NCI-H2029 treated with DMSO at 0.1 percent for 48 hours (cell line): ENCODE measurements at regions not wholly inside any gene's neighbourhood (a gene's known extent, or its start where the extent isn't known, plus 50 kb on each side); places are given as distances from the start of the nearest gene placed in this dataset.
"Not testable (repeated sequence)": the region's sequence is repeated elsewhere in the genome, so short reads cannot be mapped to it uniquely, and the experiment has no call there.

ENCODE experiments used
- DNase-seq: peaks from one replicate; lab custom pipeline; 2025; lab: John Stamatoyannopoulos, UW

DNA sequence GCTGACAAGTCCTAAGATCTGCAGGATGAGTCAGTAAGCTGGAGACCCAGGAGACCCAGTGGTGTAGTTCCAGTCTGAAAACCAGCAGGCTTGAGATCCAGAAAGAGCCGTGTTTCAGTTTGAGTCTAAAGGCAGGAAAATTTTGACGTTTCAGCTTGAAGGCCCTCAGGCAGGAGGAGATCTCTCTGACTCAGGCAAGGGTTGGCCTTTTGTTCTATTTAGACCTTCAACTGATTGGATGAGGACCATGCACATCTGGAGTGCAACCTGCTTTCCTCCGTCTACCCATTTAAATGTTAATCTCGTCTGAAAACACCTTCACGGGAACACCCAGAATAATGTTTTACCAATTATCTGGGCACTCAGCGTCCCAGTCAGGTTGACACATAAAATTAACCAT is 69.5 kb downstream of the NPIPA7 start:
- not testable (repeated sequence) for DNase-seq

DNA sequence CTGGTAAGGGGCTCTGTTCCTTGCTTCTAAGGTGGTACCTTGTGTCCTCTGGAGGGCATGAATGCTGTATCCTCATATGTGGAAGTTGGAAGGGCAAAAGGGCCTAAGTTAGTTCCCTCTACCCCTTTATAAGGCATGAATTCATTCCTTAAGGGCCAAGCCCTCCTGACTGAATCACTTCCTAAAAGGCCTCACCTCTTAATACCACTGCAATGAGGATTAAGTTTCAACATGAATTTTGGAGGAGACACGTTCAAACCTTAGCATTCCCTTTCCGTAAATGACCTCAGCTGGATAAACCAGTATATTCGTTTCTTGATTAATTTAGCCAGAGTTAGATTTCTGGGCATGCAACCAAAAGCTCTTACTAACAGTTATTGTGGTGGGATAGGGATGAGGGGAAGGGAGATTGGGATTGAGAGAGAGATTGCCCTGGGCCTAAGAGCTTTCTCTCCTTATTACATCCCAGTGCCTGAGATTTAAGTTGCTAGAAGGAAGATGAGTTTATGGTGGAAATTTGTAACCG is 70.8 kb downstream of the NPIPA7 start:
- not testable (repeated sequence) for DNase-seq

DNA sequence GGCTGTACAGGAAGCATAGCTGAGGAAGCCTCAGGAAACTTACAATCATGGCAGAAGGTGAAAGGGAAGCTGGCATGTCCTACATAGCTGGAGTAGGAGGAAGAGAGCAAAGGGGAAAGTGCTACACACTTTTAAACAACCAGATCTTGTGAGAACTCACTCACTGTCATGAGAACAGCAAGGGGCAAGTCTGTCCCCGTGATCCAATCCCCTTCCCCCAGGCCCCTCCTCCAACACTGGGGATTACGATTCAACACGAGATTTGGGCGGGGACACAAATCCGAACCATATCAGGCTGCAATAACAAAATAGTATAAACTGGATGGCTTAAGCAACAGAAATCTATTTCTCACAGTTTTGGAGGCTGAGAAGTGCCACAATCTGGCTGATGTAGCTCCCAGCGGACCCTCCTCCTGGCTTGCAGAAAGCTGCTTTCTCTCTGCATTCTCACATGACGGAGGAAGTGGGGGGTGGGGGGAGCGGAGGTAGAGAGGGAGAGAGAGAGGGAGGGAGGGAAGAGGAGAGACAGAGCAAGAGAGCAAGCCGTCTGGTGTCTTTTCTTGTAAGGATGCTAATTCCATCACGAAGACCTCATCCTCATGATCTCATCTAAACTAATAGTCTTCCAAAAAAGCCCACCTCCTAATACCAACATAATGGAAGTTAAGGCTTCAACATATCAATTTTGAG is 72.9 kb downstream of the NPIPA7 start:
- not testable (repeated sequence) for DNase-seq

DNA sequence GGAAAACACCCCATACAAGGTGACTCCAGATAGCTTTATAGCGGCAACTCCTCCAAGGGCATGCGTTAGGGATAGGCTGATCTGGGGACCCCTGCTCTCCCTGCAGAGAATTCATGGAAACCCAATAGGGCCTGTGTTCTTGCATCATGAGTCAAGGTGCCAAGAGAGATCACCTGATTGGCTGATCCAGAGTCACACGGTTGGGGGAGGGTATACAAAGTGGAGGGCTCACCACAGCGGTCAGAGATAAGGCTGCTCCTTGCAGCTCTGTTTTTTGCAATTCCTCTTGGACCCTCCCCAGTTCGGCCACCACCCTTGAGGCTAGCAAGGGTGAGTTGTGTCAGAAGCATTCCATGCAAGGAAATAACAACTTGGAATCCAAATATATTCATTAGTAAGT is 79.6 kb downstream of the NPIPA7 start:
- not testable (repeated sequence) for DNase-seq

DNA sequence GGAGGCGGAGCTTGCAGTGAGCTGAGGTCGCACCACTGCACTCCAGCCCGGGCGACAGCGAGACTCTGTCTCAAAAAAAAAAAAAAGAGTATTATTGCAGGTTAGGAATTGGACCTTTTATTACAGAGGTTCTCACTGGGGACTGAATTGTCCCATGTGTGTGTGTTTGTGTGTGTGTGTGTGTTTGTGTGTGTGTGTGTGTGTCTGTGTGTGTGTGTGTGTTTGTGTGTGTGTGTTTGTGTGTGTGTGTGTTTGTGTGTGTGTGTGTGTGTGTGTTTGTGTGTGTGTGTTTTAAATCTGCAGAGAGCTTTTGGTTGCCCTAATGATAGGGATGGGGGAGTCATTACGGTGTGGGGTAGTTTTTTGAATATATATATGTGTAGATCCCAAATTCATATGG is 84.9 kb downstream of the NPIPA7 start:
- DNase-seq, result not testable (repeated sequence)

DNA sequence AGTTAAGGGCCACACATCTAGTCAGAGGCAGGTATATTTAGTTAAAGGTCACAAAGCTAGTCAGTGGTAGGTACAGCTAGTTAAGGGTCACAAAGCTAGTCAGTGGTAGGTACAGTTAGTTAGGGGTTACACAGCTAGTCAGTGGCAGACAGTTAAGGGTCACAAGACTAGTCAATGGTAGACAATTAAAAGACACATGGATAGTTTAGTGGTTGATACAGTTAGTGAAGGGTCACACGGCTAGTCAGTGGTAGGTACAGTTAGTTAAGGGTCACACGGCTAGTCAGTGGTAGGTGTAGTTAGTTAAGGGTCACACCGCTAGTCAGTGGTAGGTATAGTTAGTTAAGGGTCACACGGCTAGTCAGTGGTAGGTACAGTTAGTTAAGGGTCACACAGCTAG is 110.0 kb downstream of the NPIPA7 start:
- DNase-seq, result not testable (repeated sequence)

DNA sequence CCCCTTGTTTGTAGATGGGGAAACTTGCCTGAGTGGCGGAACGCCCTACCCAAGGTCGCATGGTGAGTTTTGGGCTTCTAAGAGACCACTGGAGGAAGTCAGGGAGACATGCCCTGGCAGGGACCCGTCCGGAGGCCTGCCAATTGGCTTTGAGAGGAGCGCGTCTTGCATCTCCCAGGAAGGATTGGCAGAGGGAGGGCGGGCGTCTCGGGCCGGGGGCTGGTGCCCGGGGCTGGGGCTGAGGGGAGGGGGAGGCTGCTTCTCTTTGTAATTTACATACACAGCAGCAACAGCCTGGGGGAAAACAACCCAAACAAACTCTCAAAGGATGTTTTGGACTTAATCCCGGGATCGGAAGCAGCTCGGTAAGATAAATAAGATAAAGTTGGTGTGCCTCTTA is 110.5 kb downstream of the NPIPA7 start:
- DNase-seq, result not testable (repeated sequence)

DNA sequence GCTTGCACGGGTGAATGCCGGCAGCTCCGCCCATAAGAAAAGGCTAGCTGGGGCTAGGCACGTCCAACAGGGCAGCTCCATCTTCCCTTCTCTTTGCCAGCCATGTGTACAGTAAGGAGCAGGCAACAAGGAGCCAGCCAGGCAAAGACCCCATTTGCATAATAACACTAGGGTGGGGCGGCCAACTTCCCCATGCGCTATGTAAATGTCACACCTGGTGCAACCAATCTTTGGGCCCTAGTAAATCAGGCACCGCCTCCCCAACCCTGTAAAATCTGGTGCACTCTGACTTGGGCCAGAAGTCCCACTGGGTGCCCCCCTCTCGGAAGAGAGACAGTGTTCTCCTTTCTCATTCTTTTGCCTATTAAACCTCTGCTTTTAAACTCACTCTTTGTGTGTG is 115.2 kb downstream of the NPIPA7 start:
- DNase-seq, result not testable (repeated sequence)

DNA sequence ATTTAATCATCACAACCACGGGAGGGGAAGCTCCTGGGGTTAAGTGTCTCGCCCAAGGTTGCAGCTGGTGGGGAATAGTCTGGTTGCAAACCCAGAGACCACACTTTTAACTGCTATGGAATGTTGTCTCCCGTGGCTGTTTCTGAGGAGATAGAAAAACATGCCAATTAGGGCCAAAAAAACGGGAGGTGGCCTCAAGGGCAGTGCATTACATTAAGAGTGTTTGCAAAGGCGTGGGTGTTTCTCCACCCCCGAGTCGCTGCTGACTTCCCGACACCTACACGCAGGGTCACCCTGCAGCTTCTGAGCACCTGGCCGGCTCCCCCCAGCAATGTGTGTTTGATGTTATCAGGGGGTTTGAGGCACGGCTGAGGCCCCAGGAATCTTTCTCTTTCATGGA is 116.1 kb downstream of the NPIPA7 start:
- not testable (repeated sequence) for DNase-seq

DNA sequence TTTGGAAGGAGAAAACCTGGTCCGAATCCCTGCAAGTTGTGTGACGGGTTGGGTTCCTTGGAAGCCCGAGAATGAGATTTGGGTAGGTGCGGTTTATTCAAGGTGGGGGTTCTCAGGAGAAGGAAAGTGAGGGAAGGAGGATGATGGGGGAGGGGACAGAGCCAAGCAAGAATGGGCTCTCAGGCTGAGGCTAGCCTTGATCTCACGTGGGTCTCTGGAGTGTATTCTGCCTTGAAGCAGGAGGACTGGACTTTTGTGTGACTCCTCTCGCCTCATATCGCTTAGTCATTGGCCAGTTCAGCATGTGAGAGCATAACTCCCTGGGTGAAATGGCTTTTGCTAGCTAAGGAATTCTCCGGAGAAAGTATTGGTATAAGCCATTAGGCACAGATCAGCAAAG is 120.9 kb downstream of the NPIPA7 start:
- not testable (repeated sequence) for DNase-seq

DNA sequence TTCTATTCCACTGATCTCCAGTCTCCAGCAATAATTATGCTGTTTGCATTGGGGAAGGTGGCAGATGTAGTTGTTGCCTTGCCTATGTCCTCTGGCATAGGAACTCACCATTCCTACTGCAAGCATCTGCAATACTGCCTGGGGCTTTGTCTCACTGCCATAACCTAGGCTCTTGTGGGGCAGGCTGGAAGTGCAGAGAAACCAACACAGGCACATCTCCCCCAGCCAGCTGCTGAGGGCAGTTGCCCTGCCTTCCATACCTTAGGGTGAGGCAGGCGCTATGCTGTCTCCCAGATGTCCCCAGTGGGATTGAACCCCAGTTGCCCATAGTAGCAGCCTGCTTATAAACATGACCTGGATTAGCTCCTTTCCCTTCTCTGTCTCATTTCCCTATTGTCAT is 128.1 kb downstream of the NPIPA7 start:
- DNase-seq, result not testable (repeated sequence)

DNA sequence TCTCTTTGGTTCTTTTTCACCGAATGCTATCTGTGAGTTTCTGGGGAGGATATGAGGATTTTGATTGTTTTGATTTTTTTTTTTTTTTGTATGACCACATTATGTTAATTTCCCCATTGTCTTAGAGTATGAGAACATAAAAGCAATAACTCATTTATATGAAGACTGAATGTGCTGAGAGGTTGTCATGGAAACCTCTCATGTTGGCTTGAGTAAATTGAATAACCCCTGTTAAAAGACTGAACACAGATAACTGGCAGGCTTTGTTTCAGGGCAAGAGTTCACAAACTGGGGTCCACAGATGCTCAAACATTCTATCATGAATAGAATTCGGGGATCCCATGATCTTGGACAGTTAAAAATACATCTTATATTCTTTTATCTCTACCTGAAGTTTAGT is 129.4 kb downstream of the NPIPA7 start:
- not testable (repeated sequence) for DNase-seq

DNA sequence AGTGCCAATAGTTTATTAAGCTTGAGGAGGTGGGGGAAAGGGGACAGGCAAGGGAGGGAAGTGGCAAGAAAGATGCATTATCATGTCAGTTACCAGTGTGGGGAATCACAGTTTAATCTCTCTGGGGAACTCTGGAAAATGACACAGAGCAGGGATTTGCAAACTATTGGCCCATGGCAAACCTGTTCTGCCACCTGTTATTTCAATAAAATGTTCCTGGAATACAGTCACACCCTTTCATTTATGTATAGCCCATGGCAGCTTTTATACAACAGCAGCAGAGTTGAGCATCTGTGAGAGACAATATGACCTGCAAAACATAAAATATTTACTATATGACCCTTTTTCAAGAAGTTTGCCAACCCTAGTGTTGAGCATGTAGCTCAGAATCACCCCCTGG is 140.5 kb downstream of the NPIPA7 start:
- not testable (repeated sequence) for DNase-seq

DNA sequence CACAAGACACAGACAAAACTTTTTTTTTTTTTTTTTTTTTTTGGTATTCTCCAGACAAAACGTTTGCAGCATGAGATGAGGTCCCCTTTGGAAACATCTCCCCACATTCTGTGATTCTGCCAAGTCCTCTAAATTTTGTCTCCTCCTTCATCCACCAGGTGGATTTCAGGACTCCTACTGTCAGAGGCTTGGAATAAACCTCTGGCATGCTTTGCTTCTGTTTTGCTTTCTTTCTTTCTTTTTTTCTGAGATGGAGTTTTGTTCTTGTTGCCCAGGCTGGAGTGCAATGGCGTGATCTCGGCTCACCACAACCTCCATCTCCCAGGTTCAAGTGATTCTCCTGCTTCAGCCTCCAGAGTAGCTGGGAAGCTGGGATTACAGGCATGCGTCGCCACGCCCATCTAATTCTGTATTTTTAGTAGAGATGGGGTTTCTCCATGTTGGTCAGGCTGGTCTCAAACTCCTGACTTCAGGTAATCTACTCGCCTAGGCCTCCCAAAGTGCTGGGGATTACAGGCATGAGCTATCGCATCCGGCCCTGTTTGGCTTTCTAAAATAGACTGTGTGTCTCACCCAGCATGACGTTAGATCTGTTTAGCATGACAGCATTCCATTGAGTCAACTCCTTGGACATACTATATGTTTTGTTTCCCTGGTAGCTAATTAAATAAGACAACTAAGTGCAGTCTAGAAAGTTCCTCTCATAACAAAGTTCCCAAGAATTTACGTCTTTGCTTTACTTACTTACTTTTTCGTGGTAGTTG is 142.5 kb downstream of the NPIPA7 start:
- not testable (repeated sequence) for DNase-seq

DNA sequence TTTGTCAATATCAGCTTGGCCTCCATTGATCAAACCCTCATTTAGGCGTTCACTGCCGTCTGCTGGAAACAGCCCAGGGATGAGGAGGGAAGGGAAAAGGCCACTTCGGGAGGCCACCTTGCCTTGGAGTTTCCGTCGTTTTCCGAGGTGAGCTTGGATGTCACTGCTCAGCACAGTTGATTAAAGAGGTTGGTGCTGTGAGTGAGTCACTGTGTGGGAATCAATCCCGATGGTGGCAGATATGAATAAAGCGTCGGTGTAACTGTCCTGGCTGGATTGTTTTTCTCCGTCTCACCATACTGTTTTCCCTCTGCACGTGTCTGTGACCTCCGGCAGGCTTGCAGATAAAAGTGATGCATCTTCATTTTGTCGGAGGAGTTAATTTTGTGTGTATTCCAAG is 148.1 kb downstream of the NPIPA7 start:
- not testable (repeated sequence) for DNase-seq

DNA sequence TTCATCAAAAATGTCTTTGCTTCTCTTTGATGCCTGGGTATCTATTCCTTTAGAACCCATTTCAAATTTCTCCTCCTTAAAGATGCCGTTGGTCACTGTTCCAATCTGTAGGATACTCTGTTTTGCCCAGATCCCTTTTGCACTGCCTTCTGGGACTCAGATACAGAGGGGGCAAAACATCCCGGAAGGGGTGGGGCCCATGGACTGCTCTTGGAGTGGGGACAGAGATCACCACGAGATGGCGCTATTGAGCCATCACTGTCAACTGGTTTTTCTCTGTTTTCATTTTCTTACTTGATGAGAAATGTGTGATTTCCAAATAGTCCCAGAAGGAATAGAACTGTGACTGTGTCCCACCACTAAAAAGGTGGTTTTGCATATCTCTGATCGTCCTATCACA is 151.8 kb downstream of the NPIPA7 start:
- not testable (repeated sequence) for DNase-seq

DNA sequence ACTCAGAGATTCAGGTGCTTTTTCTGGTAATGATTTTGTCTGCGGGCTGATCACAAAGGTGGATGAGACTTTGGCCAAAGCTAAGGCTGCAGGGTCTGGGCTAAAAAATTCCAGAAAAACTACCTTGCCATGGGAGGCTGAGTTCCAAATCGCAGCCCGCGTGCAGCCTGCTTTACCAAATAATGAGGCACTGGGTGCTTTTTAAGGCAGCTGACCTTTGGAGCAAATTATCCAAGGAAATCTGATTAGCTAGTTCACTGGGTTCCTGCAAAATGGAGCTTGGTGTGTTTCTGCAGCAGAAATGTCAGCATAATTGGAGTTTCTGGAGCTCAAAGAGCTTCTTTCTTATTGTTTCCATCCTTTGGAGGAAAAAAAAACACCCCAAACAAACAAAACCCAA is 156.6 kb downstream of the NPIPA7 start:
- DNase-seq, result not testable (repeated sequence)

DNA sequence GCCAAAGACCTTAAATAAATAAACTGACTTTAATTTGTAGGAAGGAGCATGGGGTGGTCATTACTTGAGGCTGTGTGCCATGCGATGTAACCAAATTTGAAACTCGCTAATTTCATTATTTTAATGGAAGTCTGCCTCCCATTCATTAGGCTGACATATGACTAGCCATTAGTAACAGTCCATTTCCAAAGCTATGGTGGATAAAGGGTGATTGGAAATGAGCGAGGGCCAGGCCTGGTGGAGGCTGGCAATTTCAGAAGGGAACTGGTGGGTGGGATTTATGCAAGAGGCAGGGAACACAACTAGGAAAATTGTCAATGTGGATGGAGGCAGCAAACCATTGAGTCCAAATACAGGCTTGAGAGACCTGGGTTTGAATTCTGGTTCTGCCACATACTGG is 157.2 kb downstream of the NPIPA7 start:
- DNase-seq, result not testable (repeated sequence)

DNA sequence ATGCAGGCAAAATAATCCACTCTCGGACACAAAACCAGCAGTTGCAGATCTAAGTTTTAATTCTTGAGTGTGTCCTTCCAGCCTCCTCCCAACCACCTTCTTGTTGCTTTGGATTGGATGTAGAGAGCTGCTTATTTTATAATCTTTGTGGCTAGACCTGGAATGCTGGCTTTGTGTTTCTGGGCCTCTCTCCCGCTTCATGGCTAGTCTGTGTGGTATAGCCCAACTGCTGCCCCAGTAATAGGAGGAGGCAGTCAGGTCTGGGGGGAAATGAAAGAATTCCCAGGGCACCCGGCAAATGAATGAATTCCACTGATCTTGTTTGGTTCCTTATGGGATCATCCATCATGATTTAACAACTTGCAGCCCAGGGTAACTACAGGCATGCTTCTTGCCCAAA is 170.8 kb downstream of the NPIPA7 start:
- not testable (repeated sequence) for DNase-seq

DNA sequence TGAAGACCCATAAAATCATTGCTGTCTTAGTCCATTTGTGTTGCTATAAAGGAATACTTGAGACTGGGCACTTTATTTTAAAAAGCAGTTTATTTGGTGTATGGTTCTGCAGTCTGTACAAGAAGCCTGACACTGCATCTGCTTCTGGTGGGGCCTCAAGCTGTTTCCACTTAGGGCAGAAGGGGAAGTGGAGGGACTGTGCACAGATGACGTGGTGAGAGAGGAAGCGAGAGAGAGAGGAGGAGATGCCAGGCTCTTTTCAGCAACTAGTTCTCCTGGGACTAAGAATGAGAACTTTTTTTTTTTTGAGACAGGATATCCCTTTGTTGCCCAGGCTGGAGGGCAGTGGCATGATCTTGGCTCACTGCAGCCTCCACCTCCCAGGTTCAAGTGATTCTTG is 171.9 kb downstream of the NPIPA7 start:
- not testable (repeated sequence) for DNase-seq

DNA sequence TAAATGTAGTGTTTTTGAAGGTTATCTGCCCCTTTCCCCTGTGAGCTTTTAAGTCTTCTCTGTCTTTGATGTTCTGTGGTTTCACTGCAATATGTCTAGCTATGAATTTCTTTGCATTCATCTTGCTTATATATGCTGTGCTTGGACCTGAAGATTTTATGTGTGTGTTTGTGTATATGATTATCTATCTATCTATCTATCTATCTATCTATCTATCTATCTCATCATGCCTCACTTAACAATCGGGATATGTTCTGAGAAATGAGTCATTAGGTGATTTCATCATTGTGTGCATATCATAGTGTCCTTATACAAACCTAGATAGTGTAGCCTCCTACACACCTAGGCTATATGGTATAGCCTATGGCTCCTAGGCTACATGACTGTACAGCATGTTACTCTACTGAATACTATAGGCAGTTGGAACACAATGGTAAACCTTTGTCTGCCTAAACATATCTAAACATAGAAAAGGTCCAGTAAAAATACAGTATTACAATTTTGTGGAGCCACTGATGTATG is 173.9 kb downstream of the NPIPA7 start:
- DNase-seq, result not testable (repeated sequence)

DNA sequence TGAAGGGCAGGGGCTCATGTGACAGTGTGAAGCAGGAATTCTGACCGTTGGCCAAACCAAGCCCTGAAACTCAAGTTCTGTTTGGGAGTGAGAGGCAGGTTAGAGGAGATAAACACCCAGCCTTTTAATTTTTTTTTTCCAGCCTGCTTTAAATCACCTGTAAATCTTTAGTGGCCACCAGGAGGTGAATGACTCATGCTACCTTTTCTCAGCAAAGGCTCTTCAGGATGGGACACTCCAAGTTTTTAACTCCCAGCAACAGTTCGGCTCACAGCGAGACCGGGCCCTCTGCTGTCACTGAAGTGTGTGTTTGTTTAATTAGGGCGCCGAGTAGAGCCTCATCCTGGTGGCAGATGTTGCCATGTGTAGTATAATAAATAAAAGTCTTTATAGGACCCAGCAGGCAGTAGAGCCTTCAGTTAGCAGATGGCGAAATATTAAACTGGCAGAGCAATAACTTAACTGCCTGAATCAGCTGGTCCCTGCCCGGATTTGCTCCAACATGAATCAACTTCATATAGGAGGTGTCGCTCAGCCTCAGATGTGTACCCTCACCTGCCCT is 180.3 kb downstream of the NPIPA7 start:
- not testable (repeated sequence) for DNase-seq

DNA sequence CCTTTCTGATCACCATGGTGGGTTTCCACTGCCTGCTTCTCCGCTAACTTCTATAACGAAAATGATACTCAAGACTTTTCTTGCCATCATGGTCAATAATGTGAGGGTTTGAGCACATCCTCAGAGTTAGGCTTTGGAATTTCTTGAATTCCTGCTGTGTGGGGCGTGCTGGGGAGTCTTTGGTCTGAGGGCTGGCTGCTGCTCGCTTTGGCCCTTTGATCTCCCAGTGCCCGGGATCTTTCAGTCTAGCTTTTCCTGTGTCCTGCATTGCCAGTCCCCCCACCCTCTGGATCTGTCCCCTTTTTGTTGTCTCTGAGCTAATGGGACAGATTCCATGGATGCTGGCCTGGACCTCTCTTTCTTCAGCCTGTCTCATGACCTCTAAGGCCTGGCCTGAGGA is 182.6 kb downstream of the NPIPA7 start:
- not testable (repeated sequence) for DNase-seq
